Activated CD4-positive, alpha-beta T cell treated with anti-CD3 and anti-CD28 coated beads, Interleukin-10, Interleukin-2, amounts not matched to agents 100 ng/mL and 50 ng/mL, durations not matched to agents 16 hours and 8 hours (primary cell): ENCODE measurements at regions not wholly inside any gene's neighbourhood (a gene's known extent, or its start where the extent isn't known, plus 50 kb on each side); places are given as distances from the start of the nearest gene placed in this dataset.

Source experiments
- DNase-seq: peaks from one replicate; pipeline ENCODE4 v3.0.0-alpha.2; 2020

DNA sequence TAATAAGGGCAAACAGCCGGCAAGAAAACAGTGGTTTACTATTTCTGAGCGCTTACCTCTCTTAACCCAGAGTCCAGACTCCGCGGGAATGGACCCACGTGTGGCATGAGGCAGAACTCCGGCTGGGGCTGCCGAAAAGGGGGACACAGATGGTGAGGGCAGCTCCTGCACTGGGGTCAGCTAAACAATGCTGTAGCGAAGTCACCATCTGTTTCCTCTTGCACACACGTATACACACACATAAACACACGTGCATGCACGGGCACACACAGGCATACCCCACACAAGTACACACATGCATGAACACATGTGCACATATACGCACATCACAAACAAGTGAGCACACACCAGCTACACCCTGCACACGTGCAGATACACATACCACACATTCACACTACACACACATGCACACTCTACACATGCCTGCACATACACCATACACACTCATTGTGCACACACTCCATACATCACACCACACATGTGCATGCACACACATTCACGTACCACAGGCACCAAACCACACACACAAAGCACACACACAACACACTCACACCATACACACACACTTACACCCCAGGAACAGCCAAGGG is 105.9 kb upstream of the ID2 start:
- DNase-seq: no peak

DNA sequence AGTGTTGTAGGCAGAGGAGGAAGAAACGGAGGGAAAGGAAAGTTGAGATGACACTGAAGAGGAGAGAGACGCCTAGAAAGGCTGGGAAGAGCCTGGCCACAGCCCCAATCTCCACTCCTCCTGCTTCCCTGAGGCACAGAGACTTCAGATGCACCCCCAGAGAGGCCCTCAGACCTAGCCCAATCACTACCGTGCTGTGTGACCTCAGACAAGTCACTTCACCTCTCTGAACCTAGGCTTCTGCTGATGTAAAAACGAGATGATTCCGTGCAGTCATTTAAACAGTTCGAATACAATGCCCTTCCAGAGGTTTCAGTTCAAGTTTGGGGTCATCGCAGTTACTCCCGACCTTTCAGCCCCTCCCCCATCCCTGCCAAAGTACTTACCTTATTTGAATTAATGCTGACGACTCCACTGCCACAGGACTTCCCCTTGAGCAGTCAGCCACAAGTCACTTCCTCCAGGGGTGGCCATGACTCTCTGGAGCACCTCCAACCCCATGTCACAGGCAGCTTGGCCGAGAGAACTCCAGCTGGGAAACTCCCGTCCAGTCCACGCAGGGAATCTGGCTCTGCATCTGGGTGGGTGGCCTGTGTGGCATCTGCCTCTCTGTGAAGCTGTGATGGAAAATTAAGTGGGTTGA is 105.2 kb upstream of the ID2 start:
- DNase-seq: peak; percentile 47

GRCh38 chr2:8577573-8577972 is 104.3 kb upstream of the ID2 start:
- no peak for DNase-seq

GRCh38 chr2:8578335-8579244 is 103.3 kb upstream of the ID2 start:
- no peak for DNase-seq

DNA sequence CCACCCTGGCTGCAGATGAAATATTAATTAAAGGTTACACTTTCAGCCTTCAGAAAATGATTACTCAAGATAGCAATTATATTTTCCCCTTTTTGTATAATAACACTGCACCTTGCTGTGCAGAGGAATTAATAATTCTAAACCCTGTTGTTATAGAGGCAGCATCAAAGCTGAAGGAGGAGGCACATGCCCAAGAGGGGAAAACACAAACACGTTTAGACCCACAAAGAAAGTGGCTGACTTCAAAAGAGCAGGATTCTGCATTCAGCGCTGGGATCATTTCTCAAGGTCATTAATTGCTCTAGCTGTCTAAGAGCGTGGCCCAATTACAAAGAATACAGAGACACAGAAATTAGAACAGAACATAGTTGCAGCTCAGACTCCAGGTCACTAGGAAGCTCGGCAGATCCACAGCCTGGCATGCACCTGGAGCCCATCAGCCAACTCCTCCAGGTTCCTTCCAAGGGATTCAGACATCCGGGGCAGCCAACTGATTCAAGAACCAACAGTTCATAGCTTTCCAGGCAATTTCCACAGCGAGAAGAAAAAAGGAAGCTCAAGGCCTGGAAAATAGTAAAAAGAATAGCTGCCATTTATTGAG is 102.3 kb upstream of the ID2 start:
- no peak for DNase-seq

GRCh38 chr2:8580316-8581233 is 101.3 kb upstream of the ID2 start:
- no peak for DNase-seq

DNA sequence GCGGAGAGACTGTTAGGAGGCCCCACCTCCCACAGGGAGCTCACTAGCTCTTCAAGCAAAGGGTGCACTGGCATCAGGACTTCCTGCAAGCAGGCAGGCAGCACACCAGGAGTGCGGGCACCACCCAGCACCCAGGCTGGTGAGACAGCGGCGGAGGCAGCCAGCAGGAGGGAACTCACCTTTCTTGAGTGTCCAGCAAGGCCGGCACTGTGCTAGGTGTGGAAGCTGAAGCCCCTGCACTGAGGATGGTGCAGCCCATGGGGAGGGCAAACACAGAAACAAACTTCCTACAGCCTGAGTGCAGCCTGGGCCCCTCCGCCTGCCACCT is 100.7 kb upstream of the ID2 start:
- no peak for DNase-seq

DNA sequence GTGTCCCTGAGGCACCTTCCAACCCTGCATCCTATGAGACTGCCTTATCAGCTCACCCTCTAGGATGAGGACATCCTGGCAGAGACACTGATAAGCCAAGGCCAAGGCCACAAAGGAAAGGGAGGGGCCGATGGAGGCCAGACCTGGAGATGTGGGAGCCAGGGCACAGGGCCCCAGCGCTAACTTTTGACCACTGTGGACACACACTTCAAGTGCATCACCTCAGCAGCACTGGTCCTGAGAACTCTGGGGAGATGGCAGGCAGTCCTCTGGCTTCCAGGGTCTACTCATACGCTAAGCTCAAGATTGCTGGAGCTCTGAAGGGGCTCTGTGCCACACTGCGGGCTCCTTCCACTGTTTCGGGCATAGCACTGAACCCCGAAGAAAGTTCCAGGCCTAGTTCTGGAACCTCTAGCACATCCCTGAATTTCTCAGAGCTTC is 100.2 kb upstream of the ID2 start:
- DNase-seq: no peak

DNA sequence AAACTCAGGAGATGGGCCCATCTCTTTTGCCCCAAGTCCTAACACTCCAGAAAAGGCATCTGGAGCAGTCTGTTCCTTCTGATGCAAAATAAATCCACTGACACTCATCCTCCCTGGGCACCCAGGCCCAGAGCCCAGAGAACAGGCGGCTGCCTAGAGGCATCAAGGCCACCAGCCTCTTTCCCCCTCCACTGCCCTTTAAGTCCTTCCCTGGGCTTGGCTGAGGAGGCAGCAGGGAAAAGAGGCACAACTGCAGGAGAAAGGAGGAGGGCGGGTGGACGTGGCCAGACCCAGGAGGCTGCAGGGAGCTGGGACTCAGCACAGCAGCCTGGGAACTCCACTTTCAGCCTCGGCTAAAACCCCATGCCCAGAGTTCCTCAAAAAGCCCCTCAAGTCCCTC is 99.7 kb upstream of the ID2 start:
- DNase-seq: no peak

- DNase-seq: no peak
Measured at GRCh38 chr2:8582651-8583399, 99.0 kb upstream of the ID2 start.

- peak; percentile 74 for DNase-seq
Measured at GRCh38 chr2:8583400-8584173, 98.3 kb upstream of the ID2 start.

GRCh38 chr2:8584174-8585066 is 97.4 kb upstream of the ID2 start:
- DNase-seq: no peak

GRCh38 chr2:8586457-8587051 is 95.3 kb upstream of the ID2 start:
- no peak for DNase-seq

DNA sequence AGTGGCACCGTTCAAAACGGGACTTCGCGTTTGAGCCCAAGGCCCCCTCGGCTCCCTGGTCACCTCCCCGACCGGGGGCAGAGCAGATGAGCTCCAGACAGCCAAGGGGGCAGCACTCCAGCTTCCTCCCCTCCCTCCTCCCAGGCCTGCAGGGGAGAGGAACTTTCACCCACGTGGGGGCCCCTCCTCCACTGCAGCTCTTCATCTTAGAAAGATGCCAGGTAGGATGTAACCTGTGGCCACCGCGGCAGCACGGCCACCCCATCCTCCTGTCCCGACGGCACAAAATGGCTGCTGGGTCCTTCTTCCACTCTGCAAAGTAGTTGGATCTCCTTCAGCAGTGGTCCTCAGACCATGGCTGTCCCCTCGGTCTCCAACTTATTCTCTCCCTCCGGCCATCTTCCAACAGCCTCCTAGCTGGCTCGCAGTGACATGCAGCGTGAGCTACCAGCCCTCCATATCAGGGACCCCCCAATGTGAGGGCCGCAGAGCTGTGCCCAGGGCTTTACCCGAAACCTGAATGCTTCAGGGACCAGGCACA is 94.5 kb upstream of the ID2 start:
- DNase-seq: no peak

- peak; percentile 65 for DNase-seq
Measured at GRCh38 chr2:8587920-8588830, 93.7 kb upstream of the ID2 start.

GRCh38 chr2:8588831-8589191 is 93.0 kb upstream of the ID2 start:
- no peak for DNase-seq

GRCh38 chr2:8589721-8590120 is 92.1 kb upstream of the ID2 start:
- DNase-seq: no peak

DNA sequence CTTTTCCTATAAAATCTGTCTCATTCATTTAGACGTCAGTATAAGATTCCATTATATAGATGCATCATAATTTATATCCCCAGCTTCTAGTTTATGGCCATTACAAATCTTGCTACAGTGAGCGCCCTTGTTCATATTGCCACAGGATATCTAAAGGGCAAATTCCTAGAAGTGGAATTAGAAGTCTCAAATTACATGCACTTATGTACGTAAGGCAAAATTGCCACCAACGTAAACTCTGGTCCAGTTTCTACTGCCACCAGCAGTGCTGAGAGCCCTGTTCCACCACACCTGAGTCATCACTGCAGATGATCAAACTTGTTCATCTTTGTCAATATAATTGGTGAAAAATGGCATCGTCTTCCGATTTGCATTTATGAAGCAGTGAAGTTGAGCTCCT is 90.9 kb upstream of the ID2 start:
- DNase-seq: no peak
